ENCODE measurements at regions not wholly inside any gene's neighbourhood (a gene's known extent, or its start where the extent isn't known, plus 50 kb on each side); places are given as distances from the start of the nearest gene placed in this dataset.

DNA sequence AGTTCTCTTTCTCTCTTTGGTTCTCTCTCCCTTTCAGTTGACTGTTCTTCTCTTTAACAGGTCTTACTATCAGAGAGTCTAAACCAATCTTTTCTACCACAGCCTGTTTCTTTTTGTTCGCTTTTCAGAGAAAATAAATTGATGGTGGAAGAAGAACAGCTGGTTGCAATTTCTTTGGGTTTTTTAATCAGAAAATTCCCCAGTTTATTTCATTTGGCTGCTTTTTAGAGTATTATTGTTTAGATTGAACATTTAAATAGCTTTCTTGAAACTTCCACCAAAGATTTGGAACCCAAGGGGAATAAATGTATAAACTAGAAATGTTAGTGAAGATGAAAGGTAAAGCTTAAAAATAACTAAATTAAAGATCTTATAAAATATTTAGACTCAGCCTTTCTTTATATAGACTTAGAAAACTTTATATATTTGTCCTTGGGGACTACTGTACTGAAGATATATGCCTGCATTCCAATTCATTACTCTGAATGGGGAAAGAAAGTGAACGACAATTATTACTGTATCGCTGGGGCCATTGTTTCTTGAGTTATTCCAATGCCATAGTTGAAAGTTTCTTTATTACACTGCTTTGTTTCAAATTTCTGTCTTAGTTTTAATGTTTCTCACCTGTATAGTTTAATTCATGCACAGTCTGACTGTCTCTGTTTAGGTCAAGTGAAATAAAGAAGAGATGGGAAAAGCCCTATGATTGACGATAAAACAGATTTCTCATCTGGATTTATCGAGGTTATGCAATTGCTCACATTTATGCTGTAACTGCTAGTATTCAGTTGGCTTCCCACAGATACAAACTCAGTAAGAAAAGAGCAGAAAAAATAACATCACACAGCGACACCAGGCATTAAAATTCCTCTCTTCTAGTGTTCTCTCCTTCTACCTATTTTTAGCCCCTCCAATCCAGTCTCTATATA, 169.4 kb upstream of the CSNK1A1L start:
- CTCF ChIA-PET = no interaction called here
- ATAC-seq (no peak), DNase-seq (no peak)
- POLR2A ChIA-PET = no interaction called here
- Mint-ChIP-seq H3K27ac (no peak overlapping the region), H3K4me1 (ENCODE audit: low read depth) (no peaks in the 10 kb centered on the region), H3K4me3 (no peak overlapping the region), H3K27me3 (ENCODE audit: low read depth) (no peaks in the 10 kb centered on the region), H3K9me3 (ENCODE audit: insufficient read depth) (no peaks in the 10 kb centered on the region), H3K36me3 (ENCODE audit: low read depth) (no peaks in the 10 kb centered on the region)

DNA sequence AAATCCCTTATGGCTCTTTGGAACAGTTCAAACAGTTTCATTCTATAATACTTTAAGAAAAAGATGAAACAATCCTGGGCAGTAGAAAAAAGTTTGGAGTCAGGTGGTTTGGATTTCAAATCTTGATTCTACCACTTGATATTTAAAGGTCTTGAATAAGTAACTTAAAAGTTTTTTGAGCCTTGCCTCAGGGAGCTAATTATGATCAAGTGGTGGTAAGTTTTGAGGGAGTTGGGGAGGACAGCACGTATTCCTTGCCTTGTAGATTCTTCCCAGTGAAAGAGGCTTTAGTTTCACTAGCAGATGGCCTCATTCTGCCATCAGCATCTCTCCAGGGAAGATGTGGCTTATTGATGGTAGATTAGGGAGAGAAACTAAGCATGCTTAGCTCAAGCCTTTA, 168.4 kb upstream of the CSNK1A1L start:
- Mint-ChIP-seq H3K27me3 (ENCODE audit: low read depth) (no peaks in the 10 kb centered on the region), H3K36me3 (ENCODE audit: low read depth) (no peaks in the 10 kb centered on the region), H3K4me1 (ENCODE audit: low read depth) (no peaks in the 10 kb centered on the region), H3K27ac (no peak overlapping the region), H3K4me3 (no peak overlapping the region), H3K9me3 (ENCODE audit: insufficient read depth) (no peaks in the 10 kb centered on the region)
- ATAC-seq = no peak
- POLR2A ChIA-PET = no interaction called here
- CTCF ChIA-PET = no interaction called here
- no peak for DNase-seq

GRCh38 chr13:37270226-37271001, 164.9 kb upstream of the CSNK1A1L start:
- Mint-ChIP-seq H3K27me3 (ENCODE audit: low read depth) (no peaks in the 10 kb centered on the region), H3K9me3 (ENCODE audit: insufficient read depth) (peaks cover 6% of the 10 kb centered on the region), H3K36me3 (ENCODE audit: low read depth) (no peaks in the 10 kb centered on the region), H3K4me1 (ENCODE audit: low read depth) (no peaks in the 10 kb centered on the region), H3K4me3 (no peak overlapping the region), H3K27ac (no peak overlapping the region)
- POLR2A ChIA-PET = no interaction called here
- no peak for DNase-seq
- ATAC-seq = no peak
- CTCF ChIA-PET = no interaction called here

DNA sequence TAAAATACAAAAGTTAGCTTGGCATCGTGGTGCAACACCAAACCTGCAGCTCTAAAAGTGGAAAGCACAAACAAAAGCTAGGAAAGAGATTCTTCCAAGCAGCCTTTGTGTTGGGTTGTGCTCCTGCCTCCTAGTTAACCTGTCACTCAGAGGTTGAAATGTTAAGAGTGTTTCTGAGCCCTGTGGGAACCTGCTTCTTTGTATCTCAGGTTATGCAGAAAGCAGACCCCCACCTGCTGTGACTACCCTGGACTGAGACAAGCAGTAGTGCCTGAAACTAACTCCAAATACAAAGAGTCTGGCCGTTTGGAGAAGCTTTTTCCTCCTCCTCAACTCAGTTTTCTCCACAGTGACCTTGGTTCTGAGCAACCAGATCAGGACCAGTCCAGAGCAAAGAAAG, 158.4 kb upstream of the CSNK1A1L start:
- no peak overlapping the region for H3K4me3 Mint-ChIP-seq
- CTCF ChIA-PET = no interaction called here
- POLR2A ChIA-PET = no interaction called here
- no peaks in the 10 kb centered on the region for H3K36me3 Mint-ChIP-seq (ENCODE audit: low read depth)
- no peaks in the 10 kb centered on the region for H3K27me3 Mint-ChIP-seq (ENCODE audit: low read depth)
- no peak overlapping the region for H3K27ac Mint-ChIP-seq
- DNase-seq = no peak
- no peak for ATAC-seq
- peaks cover 6% of the 10 kb centered on the region for H3K9me3 Mint-ChIP-seq (ENCODE audit: insufficient read depth)
- no peaks in the 10 kb centered on the region for H3K4me1 Mint-ChIP-seq (ENCODE audit: low read depth)

DNA sequence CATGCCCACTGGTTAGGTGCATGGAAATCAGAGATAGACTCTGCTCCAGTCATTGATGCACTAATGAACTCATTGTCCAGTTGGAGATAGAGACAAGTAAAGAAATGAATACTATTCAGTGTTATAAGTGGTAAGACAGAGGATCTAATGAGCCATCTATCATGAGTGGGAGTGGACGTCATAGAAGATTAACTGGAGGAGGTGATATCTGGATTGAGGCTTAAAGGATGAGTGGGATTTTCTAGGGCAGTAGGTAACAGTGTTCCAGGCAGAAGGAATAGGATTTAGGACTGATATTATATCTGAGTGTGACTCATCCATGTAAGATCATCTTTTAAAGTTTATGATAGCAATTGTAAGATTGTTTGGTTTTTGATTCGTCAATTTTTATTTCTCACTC, 152.2 kb upstream of the CSNK1A1L start:
- no peak for ATAC-seq
- Mint-ChIP-seq H3K4me1 (ENCODE audit: low read depth) (no peaks in the 10 kb centered on the region), H3K27ac (no peak overlapping the region), H3K9me3 (ENCODE audit: insufficient read depth) (no peaks in the 10 kb centered on the region), H3K36me3 (ENCODE audit: low read depth) (no peaks in the 10 kb centered on the region), H3K4me3 (no peak overlapping the region), H3K27me3 (ENCODE audit: low read depth) (no peaks in the 10 kb centered on the region)
- DNase-seq = no peak
- ChIA-PET POLR2A (no interaction called here), CTCF (no interaction called here)

DNA sequence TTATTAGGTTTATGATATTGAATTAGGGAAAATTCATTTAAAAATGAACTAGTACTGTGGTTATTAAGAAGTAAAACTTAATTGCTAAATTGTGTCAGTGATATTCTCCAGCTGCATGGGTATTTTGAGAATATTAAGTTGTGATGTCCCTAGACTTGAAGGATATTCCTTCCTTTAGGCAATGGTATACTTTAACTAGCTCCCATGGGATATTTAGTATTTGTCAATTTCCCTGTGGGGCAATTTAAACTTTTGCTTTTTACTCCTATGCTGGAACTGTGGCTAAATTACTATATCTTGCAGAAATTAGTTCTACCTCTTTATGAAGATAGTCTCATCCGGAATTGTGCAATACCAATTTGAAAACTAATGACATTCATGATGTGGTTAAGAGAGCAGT, 151.6 kb upstream of the CSNK1A1L start:
- no peak for ATAC-seq
- no peak for DNase-seq
- Mint-ChIP-seq H3K4me3 (no peak overlapping the region), H3K9me3 (ENCODE audit: insufficient read depth) (no peaks in the 10 kb centered on the region), H3K27me3 (ENCODE audit: low read depth) (no peaks in the 10 kb centered on the region), H3K27ac (no peak overlapping the region), H3K36me3 (ENCODE audit: low read depth) (no peaks in the 10 kb centered on the region), H3K4me1 (ENCODE audit: low read depth) (no peaks in the 10 kb centered on the region)
- ChIA-PET POLR2A (no interaction called here), CTCF (no interaction called here)

DNA sequence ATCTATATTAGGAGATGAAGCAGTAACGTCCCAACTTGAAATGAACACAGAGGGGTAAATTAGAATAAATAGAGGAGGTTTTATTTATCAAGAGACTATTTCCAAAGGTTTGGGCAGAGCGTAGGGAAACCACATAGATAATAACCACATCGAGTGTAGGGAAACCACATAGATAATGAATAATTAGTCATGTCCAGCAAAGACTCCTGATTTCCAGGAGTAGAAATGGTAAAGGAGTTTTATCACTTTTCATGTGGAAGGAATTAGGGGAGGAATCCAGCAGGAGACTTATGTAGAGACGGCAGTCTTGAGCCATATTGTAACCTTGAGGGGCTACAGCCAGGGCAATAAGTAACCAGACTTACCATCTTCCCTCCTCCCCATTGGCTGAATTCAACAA, 136.3 kb upstream of the CSNK1A1L start:
- CTCF ChIA-PET = no interaction called here
- H3K4me1 Mint-ChIP-seq (ENCODE audit: low read depth) = no peaks in the 10 kb centered on the region

DNA sequence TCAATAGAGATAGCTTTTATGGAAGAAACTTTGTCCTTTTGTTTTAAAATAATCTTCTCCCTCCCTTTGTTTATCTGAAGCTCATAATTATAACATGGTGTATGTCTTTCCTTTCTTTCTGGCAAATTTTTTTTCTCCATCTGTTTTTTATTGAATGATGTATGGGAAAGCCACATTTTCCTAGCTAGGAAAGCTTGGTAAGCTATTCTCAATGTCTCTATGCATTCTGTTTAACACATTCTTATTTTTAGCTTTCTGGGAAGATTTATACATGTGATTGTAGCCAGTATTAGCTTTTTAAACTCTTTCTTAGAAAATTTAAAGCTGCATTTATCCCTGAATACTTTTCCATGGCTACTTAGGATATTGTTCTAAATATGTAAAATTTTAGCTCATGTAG, 124.9 kb upstream of the CSNK1A1L start:
- no peaks in the 10 kb centered on the region for H3K4me1 Mint-ChIP-seq (ENCODE audit: low read depth)
- DNase-seq (no peak), ATAC-seq (no peak)
- no peaks in the 10 kb centered on the region for H3K27me3 Mint-ChIP-seq (ENCODE audit: low read depth)
- H3K27ac Mint-ChIP-seq = no peak overlapping the region
- peaks cover 21% of the 10 kb centered on the region for H3K9me3 Mint-ChIP-seq (ENCODE audit: insufficient read depth)
- ChIA-PET POLR2A (no interaction called here), CTCF (no interaction called here)
- H3K4me3 Mint-ChIP-seq = no peak overlapping the region
- no peaks in the 10 kb centered on the region for H3K36me3 Mint-ChIP-seq (ENCODE audit: low read depth)

More for the DNA sequence above, 136.3 kb upstream of the CSNK1A1L start:
- DNase-seq (no peak), ATAC-seq (no peak)
- H3K27me3 Mint-ChIP-seq (ENCODE audit: low read depth) = no peaks in the 10 kb centered on the region
- POLR2A ChIA-PET = no interaction called here
- no peaks in the 10 kb centered on the region for H3K36me3 Mint-ChIP-seq (ENCODE audit: low read depth)
- H3K27ac Mint-ChIP-seq = no peak overlapping the region
- H3K9me3 Mint-ChIP-seq (ENCODE audit: insufficient read depth) = peaks cover 9% of the 10 kb centered on the region
- H3K4me3 Mint-ChIP-seq = no peak overlapping the region

- no peaks in the 10 kb centered on the region for H3K27me3 Mint-ChIP-seq (ENCODE audit: low read depth)
- ATAC-seq = no peak
- no peaks in the 10 kb centered on the region for H3K4me1 Mint-ChIP-seq (ENCODE audit: low read depth)
- no peaks in the 10 kb centered on the region for H3K36me3 Mint-ChIP-seq (ENCODE audit: low read depth)
- H3K9me3 Mint-ChIP-seq (ENCODE audit: insufficient read depth) = peaks cover 22% of the 10 kb centered on the region
- H3K4me3 Mint-ChIP-seq = no peak overlapping the region
- POLR2A ChIA-PET = no interaction called here
- no peak for DNase-seq
- CTCF ChIA-PET = no interaction called here
- H3K27ac Mint-ChIP-seq = no peak overlapping the region
Observed at GRCh38 chr13:37229931-37230330, 124.5 kb upstream of the CSNK1A1L start.

DNA sequence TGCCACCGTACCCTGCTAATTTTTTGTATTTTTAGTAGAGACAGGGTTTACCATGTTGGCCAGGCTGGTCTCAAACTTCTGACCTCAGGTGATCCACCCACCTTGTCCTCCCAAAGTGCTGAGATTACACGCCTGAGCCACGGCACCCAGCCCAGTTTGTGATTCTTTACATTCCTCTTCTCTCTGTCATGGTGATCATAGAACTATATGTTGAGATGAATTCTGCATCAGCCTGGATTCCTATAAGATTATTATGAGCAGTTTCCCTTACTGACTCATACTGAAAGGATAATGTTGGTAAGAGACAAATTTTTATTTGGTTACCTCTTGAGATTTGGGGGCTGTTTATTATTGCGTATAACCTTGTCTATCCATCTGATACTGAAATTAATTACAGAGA, 121.5 kb upstream of the CSNK1A1L start:
- DNase-seq (no peak), ATAC-seq (no peak)
- Mint-ChIP-seq H3K4me1 (ENCODE audit: low read depth) (no peaks in the 10 kb centered on the region), H3K27me3 (ENCODE audit: low read depth) (no peaks in the 10 kb centered on the region), H3K27ac (no peak overlapping the region), H3K9me3 (ENCODE audit: insufficient read depth) (peaks cover 16% of the 10 kb centered on the region), H3K4me3 (no peak overlapping the region), H3K36me3 (ENCODE audit: low read depth) (no peaks in the 10 kb centered on the region)
- CTCF ChIA-PET = no interaction called here
- POLR2A ChIA-PET = no interaction called here

GRCh38 chr13:37225414-37226070, 120.1 kb upstream of the CSNK1A1L start:
- ChIA-PET CTCF (no interaction called here), POLR2A (no interaction called here)
- H3K4me3 Mint-ChIP-seq = no peak overlapping the region
- DNase-seq (no peak), ATAC-seq (no peak)
- no peaks in the 10 kb centered on the region for H3K36me3 Mint-ChIP-seq (ENCODE audit: low read depth)
- no peak overlapping the region for H3K27ac Mint-ChIP-seq
- H3K9me3 Mint-ChIP-seq (ENCODE audit: insufficient read depth) = peaks cover 13% of the 10 kb centered on the region
- H3K27me3 Mint-ChIP-seq (ENCODE audit: low read depth) = no peaks in the 10 kb centered on the region
- H3K4me1 Mint-ChIP-seq (ENCODE audit: low read depth) = no peaks in the 10 kb centered on the region

DNA sequence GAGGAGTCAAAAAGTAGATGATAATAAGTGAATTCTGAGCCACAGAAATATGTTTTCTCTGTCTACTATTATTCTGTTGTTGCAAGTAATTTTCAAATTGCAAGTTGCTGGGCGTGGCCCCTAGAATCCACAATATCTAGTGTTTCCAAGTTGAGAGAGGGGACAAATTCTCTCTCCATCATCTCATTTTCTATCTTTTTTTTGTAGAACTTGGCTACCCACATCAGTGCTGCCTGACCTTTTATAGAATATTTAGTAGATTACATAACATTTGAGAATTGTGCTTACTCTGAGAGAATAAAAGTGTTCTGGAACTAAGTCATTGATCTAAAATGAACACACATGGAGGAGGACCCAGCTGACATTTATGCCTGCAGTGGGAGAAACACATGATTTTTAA, 110.9 kb upstream of the CSNK1A1L start:
- no peak overlapping the region for H3K4me3 Mint-ChIP-seq
- no peaks in the 10 kb centered on the region for H3K36me3 Mint-ChIP-seq (ENCODE audit: low read depth)
- no peak for DNase-seq
- POLR2A ChIA-PET = no interaction called here
- CTCF ChIA-PET = no interaction called here
- no peaks in the 10 kb centered on the region for H3K27me3 Mint-ChIP-seq (ENCODE audit: low read depth)
- no peak overlapping the region for H3K27ac Mint-ChIP-seq
- H3K4me1 Mint-ChIP-seq (ENCODE audit: low read depth) = no peaks in the 10 kb centered on the region
- H3K9me3 Mint-ChIP-seq (ENCODE audit: insufficient read depth) = peaks cover 4% of the 10 kb centered on the region
- no peak for ATAC-seq

Measured in activated CD8-positive, alpha-beta T cell treated with anti-CD3 and anti-CD28 coated beads, Interleukin-2, amount 10 ng/mL, durations not matched to agents 7 days and 5 days (primary cell).